Tibial artery (tissue), 4 donors: ENCODE measurements at regions not wholly inside any gene's neighbourhood (a gene's known extent, or its start where the extent isn't known, plus 50 kb on each side); places are given as distances from the start of the nearest gene placed in this dataset.

Experiments used
- DNase-seq, 2 donors: peaks; one replicate each; pipeline ENCODE4 v3.0.0-alpha.2; 2019
- H3K27ac ChIP-seq, 2 donors: fragments of 200-600 bp; sonication (generic) in 1 of 2; 1 replicate in 1 of 2; 2 replicates in 1 of 2; pipeline ENCODE4 v1.5.1; 2018 to 2019; ENCODE audit warnings: mild to moderate bottlenecking in 1 of 2
- H3K27me3 ChIP-seq, 2 donors: fragments of 200-600 bp; sonication (generic) in 1 of 2; one replicate each; pipeline versions ENCODE4 v1.5.1 to v1.6.0; 2016 to 2019
- H3K36me3 ChIP-seq, 3 donors: fragments of 200-600 bp; sonication (generic) in 2 of 3; one replicate each; pipeline ENCODE4 v1.5.1; 2016 to 2019; ENCODE audit warnings: mild to moderate bottlenecking in 2 of 3
- H3K4me1 ChIP-seq, 4 donors: fragments of 200-600 bp; sonication (generic) in 2 of 4; 1 replicate in 3 of 4; 2 replicates in 1 of 4; pipeline ENCODE4 v1.5.1; 2016 to 2019
- H3K4me3 ChIP-seq, 2 donors: fragments of 200-600 bp; sonication (generic) in 1 of 2; 1 replicate in 1 of 2; 2 replicates in 1 of 2; pipeline ENCODE4 v1.5.1; 2018 to 2019; ENCODE audit warnings: mild to moderate bottlenecking in 2 of 2
- H3K9me3 ChIP-seq, 3 donors: fragments of 200-600 bp; sonication (generic) in 1 of 3; one replicate each; pipeline ENCODE4 v1.5.1; 2016 to 2019
- CTCF ChIP-seq, 2 experiments: fragments of 200-600 bp in 1 of 2; fragments of 450-650 bp in 1 of 2; IDR thresholded peaks; one replicate each; pipeline ENCODE4 v1.5.1; 2017 to 2019; ENCODE audit warnings: antibody characterized with exemption in 2 of 2, mild to moderate bottlenecking in 1 of 2, moderate library complexity in 1 of 2
- intact Hi-C: fragments of 100-400 bp; cut with DNase I; formaldehyde crosslinking; loops from one replicate; pipeline ENCODE4 v1.15.0; 2023; ENCODE audit warnings: low total_unique reads

- Histone ChIP-seq H3K4me1 (no peaks in the 10 kb centered on the region), H3K27me3 (no peaks in the 10 kb centered on the region), H3K36me3 (no peaks in the 10 kb centered on the region), H3K9me3 (peaks cover 0 to 4% (median 0%) of the 10 kb centered on the region in 3 donors), H3K4me3 (no peak overlapping the region), H3K27ac (no peak overlapping the region)
- intact Hi-C loops, result no loop called here
- no peak for TF ChIP-seq CTCF (IDR thresholded peaks at IDR 0.05)
- DNase-seq, result no peak
Observed at GRCh38 chr18:73711256-73711655, 436.4 kb downstream of the FBXO15 start.

DNA sequence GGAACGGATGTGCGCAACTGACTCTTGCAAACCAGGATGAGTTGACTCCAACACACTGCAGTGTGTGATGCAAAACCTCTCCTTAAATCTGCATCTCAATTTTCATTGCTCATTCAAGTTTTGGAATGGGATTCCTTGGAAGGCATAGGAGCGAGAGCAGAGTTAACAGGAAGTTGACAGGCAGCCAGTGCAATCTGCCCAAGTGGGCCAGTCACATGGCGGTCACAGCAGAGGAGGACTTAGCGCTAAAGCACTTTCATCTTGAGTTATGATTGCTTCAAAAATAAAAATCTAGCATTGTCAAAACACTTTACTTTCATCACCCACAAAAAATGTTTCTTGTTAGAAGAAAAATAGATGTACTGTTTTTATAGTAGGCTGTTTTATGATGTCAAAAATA lies 439.0 kb downstream of the FBXO15 start:
- DNase-seq, result no peak
- no peak overlapping the region for H3K4me3 ChIP-seq
- intact Hi-C loops, result no loop called here
- H3K27me3 ChIP-seq, result no peaks in the 10 kb centered on the region
- H3K9me3 ChIP-seq, result no peaks in the 10 kb centered on the region
- no peak overlapping the region for H3K27ac ChIP-seq
- no peaks in the 10 kb centered on the region for H3K36me3 ChIP-seq
- H3K4me1 ChIP-seq, result no peaks in the 10 kb centered on the region
- TF ChIP-seq CTCF (IDR thresholded peaks at IDR 0.05), result no peak

DNA sequence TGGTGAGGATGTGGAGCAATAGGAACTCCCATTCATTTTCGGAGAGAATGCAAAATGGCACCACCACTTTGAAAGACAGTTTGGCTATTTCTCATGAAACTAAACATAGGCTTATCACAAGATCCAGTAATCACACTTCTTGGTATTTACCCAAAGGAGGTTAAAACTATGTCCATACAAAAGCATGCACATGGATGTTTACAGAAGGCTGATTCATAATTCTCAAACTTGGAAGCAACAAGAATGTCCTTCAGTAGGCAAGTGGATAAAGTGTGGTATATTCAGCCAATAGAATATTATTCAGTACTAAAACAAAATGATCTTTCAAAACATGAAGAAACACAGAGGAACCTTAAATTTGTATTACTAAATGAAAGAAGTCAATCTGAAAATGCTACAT lies 440.6 kb downstream of the FBXO15 start:
- no peak for TF ChIP-seq CTCF (IDR thresholded peaks at IDR 0.05)
- intact Hi-C loops, result no loop called here
- Histone ChIP-seq H3K4me1 (no peaks in the 10 kb centered on the region), H3K27me3 (no peaks in the 10 kb centered on the region), H3K36me3 (no peaks in the 10 kb centered on the region), H3K4me3 (no peak overlapping the region), H3K9me3 (no peaks in the 10 kb centered on the region), H3K27ac (no peak overlapping the region)
- DNase-seq, result no peak

DNA sequence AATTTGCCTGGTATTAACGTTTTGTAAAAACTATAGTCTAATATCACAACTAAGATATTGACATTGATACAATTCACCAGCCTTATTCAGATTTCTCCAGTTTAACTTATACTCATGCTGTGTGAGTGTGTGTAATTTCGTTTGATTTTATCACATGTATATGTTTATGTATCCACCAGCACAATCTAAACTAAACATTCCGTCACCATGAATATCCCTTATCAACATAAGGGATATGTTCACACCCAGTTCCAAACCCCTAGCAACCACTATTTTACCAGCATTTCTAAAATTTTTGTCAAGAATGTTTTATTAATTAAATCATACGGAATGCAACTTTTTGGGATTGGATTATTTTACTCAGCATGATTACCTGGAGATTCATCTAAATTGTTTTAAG lies 450.3 kb downstream of the FBXO15 start:
- Histone ChIP-seq H3K9me3 (no peaks in the 10 kb centered on the region), H3K4me1 (peaks cover 0 to 11% (median 3%) of the 10 kb centered on the region in 4 donors), H3K36me3 (no peaks in the 10 kb centered on the region), H3K27ac (no peak overlapping the region), H3K27me3 (no peaks in the 10 kb centered on the region), H3K4me3 (no peak overlapping the region)
- TF ChIP-seq CTCF (IDR thresholded peaks at IDR 0.05), result no peak
- no peak for DNase-seq
- intact Hi-C loops, result no loop called here

DNA sequence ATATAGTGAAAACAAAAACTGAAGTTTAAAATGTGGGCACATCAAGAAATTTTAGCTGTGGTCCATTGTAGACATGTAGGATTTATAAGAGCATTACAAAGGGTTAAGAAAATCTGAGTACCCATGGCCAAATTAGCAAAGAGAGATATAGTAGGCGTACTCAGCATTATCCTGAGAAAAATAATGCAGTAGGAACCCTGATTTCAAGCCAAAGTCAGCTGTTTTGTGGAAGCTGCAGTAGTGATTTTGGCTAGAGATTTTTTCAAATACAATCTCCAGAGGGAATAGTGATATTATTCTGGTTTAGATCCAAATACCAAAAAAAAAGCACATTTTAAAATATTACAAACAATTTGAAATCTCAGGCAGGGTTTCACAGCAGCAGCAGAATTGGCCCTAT lies 450.9 kb downstream of the FBXO15 start:
- no peaks in the 10 kb centered on the region for H3K27me3 ChIP-seq
- peaks cover 0 to 11% (median 3%) of the 10 kb centered on the region in 4 donors for H3K4me1 ChIP-seq
- intact Hi-C loops, result no loop called here
- no peaks in the 10 kb centered on the region for H3K36me3 ChIP-seq
- no peak for DNase-seq
- H3K4me3 ChIP-seq, result no peak overlapping the region
- no peaks in the 10 kb centered on the region for H3K9me3 ChIP-seq
- H3K27ac ChIP-seq, result no peak overlapping the region
- TF ChIP-seq CTCF (IDR thresholded peaks at IDR 0.05), result no peak

- no peak overlapping the region for H3K27ac ChIP-seq
- peaks cover 0 to 11% (median 3%) of the 10 kb centered on the region in 4 donors for H3K4me1 ChIP-seq
- no peaks in the 10 kb centered on the region for H3K36me3 ChIP-seq
- intact Hi-C loops, result no loop called here
- no peaks in the 10 kb centered on the region for H3K27me3 ChIP-seq
- no peak for DNase-seq
- H3K4me3 ChIP-seq, result no peak overlapping the region
- TF ChIP-seq CTCF (IDR thresholded peaks at IDR 0.05), result no peak
- no peaks in the 10 kb centered on the region for H3K9me3 ChIP-seq
Observed at GRCh38 chr18:73696171-73696570, 451.5 kb downstream of the FBXO15 start.
